ENCODE measurements at regions not wholly inside any gene's neighbourhood (a gene's known extent, or its start where the extent isn't known, plus 50 kb on each side); places are given as distances from the start of the nearest gene placed in this dataset.

- H3K4me1 Mint-ChIP-seq: no peaks in the 10 kb centered on the region
Measured at GRCh38 chr5:141756196-141756595, 74.2 kb upstream of the ARAP3 start.

GRCh38 chr5:141753971-141754713 is 72.1 kb upstream of the ARAP3 start:
- no peaks in the 10 kb centered on the region for H3K36me3 Mint-ChIP-seq (ENCODE audit: insufficient read depth)
- no peak overlapping the region for H3K27ac Mint-ChIP-seq (ENCODE audit: low read depth)
- no peak for ATAC-seq (replicated peaks; ENCODE audit: extremely low read depth, poor library complexity, severe bottlenecking)
- no peak for DNase-seq (ENCODE audit: low spot score in 2 of 2)
- H3K27me3 Mint-ChIP-seq: peaks cover 97% of the 10 kb centered on the region
- H3K4me1 Mint-ChIP-seq: no peaks in the 10 kb centered on the region
- no peak overlapping the region for H3K4me3 Mint-ChIP-seq
- H3K9me3 Mint-ChIP-seq: peaks cover 5% of the 10 kb centered on the region

More at GRCh38 chr5:141756196-141756595, 74.2 kb upstream of the ARAP3 start:
- H3K4me3 Mint-ChIP-seq: no peak overlapping the region
- peaks cover 5% of the 10 kb centered on the region for H3K9me3 Mint-ChIP-seq
- DNase-seq (ENCODE audit: low spot score in 2 of 2) (no peak), ATAC-seq (replicated peaks; ENCODE audit: extremely low read depth, poor library complexity, severe bottlenecking) (no peak)
- peaks cover 97% of the 10 kb centered on the region for H3K27me3 Mint-ChIP-seq
- H3K36me3 Mint-ChIP-seq (ENCODE audit: insufficient read depth): no peaks in the 10 kb centered on the region
- no peak overlapping the region for H3K27ac Mint-ChIP-seq (ENCODE audit: low read depth)

- Mint-ChIP-seq H3K4me1 (no peaks in the 10 kb centered on the region), H3K9me3 (peaks cover 5% of the 10 kb centered on the region), H3K36me3 (ENCODE audit: insufficient read depth) (no peaks in the 10 kb centered on the region), H3K4me3 (no peak overlapping the region), H3K27me3 (peaks cover 98% of the 10 kb centered on the region), H3K27ac (ENCODE audit: low read depth) (no peak overlapping the region)
- ATAC-seq (replicated peaks; ENCODE audit: extremely low read depth, poor library complexity, severe bottlenecking): no peak
- no peak for DNase-seq (ENCODE audit: low spot score in 2 of 2)
Measured at GRCh38 chr5:141753143-141753970, 71.3 kb upstream of the ARAP3 start.

GRCh38 chr5:141747152-141748141 is 65.4 kb upstream of the ARAP3 start:
- H3K9me3 Mint-ChIP-seq: no peaks in the 10 kb centered on the region
- DNase-seq (ENCODE audit: low spot score in 2 of 2): no peak
- no peak overlapping the region for H3K4me3 Mint-ChIP-seq
- no peaks in the 10 kb centered on the region for H3K4me1 Mint-ChIP-seq
- ATAC-seq (replicated peaks; ENCODE audit: extremely low read depth, poor library complexity, severe bottlenecking): no peak
- H3K27me3 Mint-ChIP-seq: peaks cover 79% of the 10 kb centered on the region
- H3K27ac Mint-ChIP-seq (ENCODE audit: low read depth): no peak overlapping the region
- H3K36me3 Mint-ChIP-seq (ENCODE audit: insufficient read depth): peaks cover 2% of the 10 kb centered on the region

- H3K4me1 Mint-ChIP-seq: no peaks in the 10 kb centered on the region
- H3K27me3 Mint-ChIP-seq: peaks cover 69% of the 10 kb centered on the region
Measured at GRCh38 chr5:141746395-141746794, 64.4 kb upstream of the ARAP3 start.

GRCh38 chr5:141745390-141745789 is 63.4 kb upstream of the ARAP3 start:
- H3K36me3 Mint-ChIP-seq (ENCODE audit: insufficient read depth): peaks cover 2% of the 10 kb centered on the region
- no peak overlapping the region for H3K27ac Mint-ChIP-seq (ENCODE audit: low read depth)
- no peaks in the 10 kb centered on the region for H3K9me3 Mint-ChIP-seq
- no peaks in the 10 kb centered on the region for H3K4me1 Mint-ChIP-seq
- no peak overlapping the region for H3K4me3 Mint-ChIP-seq
- no peak for ATAC-seq (replicated peaks; ENCODE audit: extremely low read depth, poor library complexity, severe bottlenecking)
- no peak for DNase-seq (ENCODE audit: low spot score in 2 of 2)
- peaks cover 71% of the 10 kb centered on the region for H3K27me3 Mint-ChIP-seq

More at GRCh38 chr5:141746395-141746794, 64.4 kb upstream of the ARAP3 start:
- no peak overlapping the region for H3K27ac Mint-ChIP-seq (ENCODE audit: low read depth)
- DNase-seq (ENCODE audit: low spot score in 2 of 2) (no peak), ATAC-seq (replicated peaks; ENCODE audit: extremely low read depth, poor library complexity, severe bottlenecking) (no peak)
- H3K36me3 Mint-ChIP-seq (ENCODE audit: insufficient read depth): peaks cover 2% of the 10 kb centered on the region
- H3K9me3 Mint-ChIP-seq: no peaks in the 10 kb centered on the region
- H3K4me3 Mint-ChIP-seq: no peak overlapping the region

- Mint-ChIP-seq H3K9me3 (no peaks in the 10 kb centered on the region), H3K27me3 (peaks cover 71% of the 10 kb centered on the region), H3K36me3 (ENCODE audit: insufficient read depth) (peaks cover 2% of the 10 kb centered on the region), H3K27ac (ENCODE audit: low read depth) (no peak overlapping the region), H3K4me1 (no peaks in the 10 kb centered on the region), H3K4me3 (no peak overlapping the region)
- no peak for ATAC-seq (replicated peaks; ENCODE audit: extremely low read depth, poor library complexity, severe bottlenecking)
- DNase-seq (ENCODE audit: low spot score in 2 of 2): no peak
Measured at GRCh38 chr5:141743866-141744272, 61.8 kb upstream of the ARAP3 start.

- peaks cover 2% of the 10 kb centered on the region for H3K36me3 Mint-ChIP-seq (ENCODE audit: insufficient read depth)
- DNase-seq (ENCODE audit: low spot score in 2 of 2): no peak
- H3K4me3 Mint-ChIP-seq: no peak overlapping the region
- H3K9me3 Mint-ChIP-seq: no peaks in the 10 kb centered on the region
- H3K27me3 Mint-ChIP-seq: peaks cover 71% of the 10 kb centered on the region
- H3K27ac Mint-ChIP-seq (ENCODE audit: low read depth): no peak overlapping the region
- ATAC-seq (replicated peaks; ENCODE audit: extremely low read depth, poor library complexity, severe bottlenecking): no peak
- H3K4me1 Mint-ChIP-seq: no peaks in the 10 kb centered on the region
Measured at GRCh38 chr5:141742866-141743851, 61.1 kb upstream of the ARAP3 start.

- no peak overlapping the region for H3K27ac Mint-ChIP-seq (ENCODE audit: low read depth)
- no peaks in the 10 kb centered on the region for H3K4me1 Mint-ChIP-seq
- H3K4me3 Mint-ChIP-seq: no peak overlapping the region
- H3K9me3 Mint-ChIP-seq: no peaks in the 10 kb centered on the region
- ATAC-seq (replicated peaks; ENCODE audit: extremely low read depth, poor library complexity, severe bottlenecking) (no peak), DNase-seq (ENCODE audit: low spot score in 2 of 2) (no peak)
- peaks cover 2% of the 10 kb centered on the region for H3K36me3 Mint-ChIP-seq (ENCODE audit: insufficient read depth)
- H3K27me3 Mint-ChIP-seq: peaks cover 74% of the 10 kb centered on the region
Measured at GRCh38 chr5:141742144-141742543, 60.1 kb upstream of the ARAP3 start.

GRCh38 chr5:141740885-141741284 is 58.9 kb upstream of the ARAP3 start:
- no peak overlapping the region for H3K27ac Mint-ChIP-seq (ENCODE audit: low read depth)
- no peak overlapping the region for H3K4me3 Mint-ChIP-seq
- H3K4me1 Mint-ChIP-seq: no peaks in the 10 kb centered on the region
- H3K27me3 Mint-ChIP-seq: peaks cover 83% of the 10 kb centered on the region
- ATAC-seq (replicated peaks; ENCODE audit: extremely low read depth, poor library complexity, severe bottlenecking): no peak
- H3K36me3 Mint-ChIP-seq (ENCODE audit: insufficient read depth): peaks cover 2% of the 10 kb centered on the region
- H3K9me3 Mint-ChIP-seq: no peaks in the 10 kb centered on the region
- no peak for DNase-seq (ENCODE audit: low spot score in 2 of 2)

- DNase-seq (ENCODE audit: low spot score in 2 of 2) (no peak), ATAC-seq (replicated peaks; ENCODE audit: extremely low read depth, poor library complexity, severe bottlenecking) (no peak)
- H3K27ac Mint-ChIP-seq (ENCODE audit: low read depth): no peak overlapping the region
- H3K36me3 Mint-ChIP-seq (ENCODE audit: insufficient read depth): no peaks in the 10 kb centered on the region
- H3K9me3 Mint-ChIP-seq: no peaks in the 10 kb centered on the region
- no peak overlapping the region for H3K4me3 Mint-ChIP-seq
- H3K27me3 Mint-ChIP-seq: peaks cover 77% of the 10 kb centered on the region
- H3K4me1 Mint-ChIP-seq: no peaks in the 10 kb centered on the region
Measured at GRCh38 chr5:141737535-141737934, 55.5 kb upstream of the ARAP3 start.
